ENCODE measurements at regions not wholly inside any gene's neighbourhood (a gene's known extent, or its start where the extent isn't known, plus 50 kb on each side); places are given as distances from the start of the nearest gene placed in this dataset.

- H3K27ac ChIP-seq, result no peak overlapping the region
- TF ChIP-seq ZFX (IDR thresholded peaks at IDR 0.05; ENCODE audit: borderline replicate concordance) (no peak), CTCF (IDR thresholded peaks at IDR 0.05) (no peak)
Measured at GRCh38 chr4:136371231-136371630, 1161.1 kb downstream of the PCDH18 start.

- no peak for TF ChIP-seq ZFX (IDR thresholded peaks at IDR 0.05; ENCODE audit: borderline replicate concordance)
- no peak overlapping the region for H3K27ac ChIP-seq
Measured at GRCh38 chr4:136369073-136369472, 1163.2 kb downstream of the PCDH18 start.

- TF ChIP-seq CTCF (IDR thresholded peaks at IDR 0.05), result no peak
- TF ChIP-seq ZFX (IDR thresholded peaks at IDR 0.05; ENCODE audit: borderline replicate concordance), result no peak
- H3K27ac ChIP-seq, result no peak overlapping the region
Measured at GRCh38 chr4:136357556-136357955, 1174.7 kb downstream of the PCDH18 start.

- TF ChIP-seq CTCF (IDR thresholded peaks at IDR 0.05) (no peak), ZFX (IDR thresholded peaks at IDR 0.05; ENCODE audit: borderline replicate concordance) (no peak)
- H3K27ac ChIP-seq, result no peak overlapping the region
Measured at GRCh38 chr4:136355970-136356369, 1176.3 kb downstream of the PCDH18 start.

- no peak overlapping the region for H3K27ac ChIP-seq
- TF ChIP-seq CTCF (IDR thresholded peaks at IDR 0.05), result no peak
- no peak for TF ChIP-seq ZFX (IDR thresholded peaks at IDR 0.05; ENCODE audit: borderline replicate concordance)
Measured at GRCh38 chr4:136343340-136343739, 1189.0 kb downstream of the PCDH18 start.

- no peak overlapping the region for H3K27ac ChIP-seq
- TF ChIP-seq CTCF (IDR thresholded peaks at IDR 0.05) (no peak), ZFX (IDR thresholded peaks at IDR 0.05; ENCODE audit: borderline replicate concordance) (no peak)
Measured at GRCh38 chr4:136342666-136343065, 1189.6 kb downstream of the PCDH18 start.

- H3K27ac ChIP-seq, result no peak overlapping the region
- TF ChIP-seq CTCF (IDR thresholded peaks at IDR 0.05) (no peak), ZFX (IDR thresholded peaks at IDR 0.05; ENCODE audit: borderline replicate concordance) (no peak)
Measured at GRCh38 chr4:136337216-136337615, 1195.1 kb downstream of the PCDH18 start.

GRCh38 chr4:136336479-136336878 lies 1195.8 kb downstream of the PCDH18 start:
- no peak overlapping the region for H3K27ac ChIP-seq
- TF ChIP-seq ZFX (IDR thresholded peaks at IDR 0.05; ENCODE audit: borderline replicate concordance) (no peak), CTCF (IDR thresholded peaks at IDR 0.05) (no peak)
